ENCODE measurements at regions not wholly inside any gene's neighbourhood (a gene's known extent, or its start where the extent isn't known, plus 50 kb on each side); places are given as distances from the start of the nearest gene placed in this dataset.
"Not testable (repeated sequence)": the region's sequence is repeated elsewhere in the genome, so short reads cannot be mapped to it uniquely, and the experiment has no call there.

DNA sequence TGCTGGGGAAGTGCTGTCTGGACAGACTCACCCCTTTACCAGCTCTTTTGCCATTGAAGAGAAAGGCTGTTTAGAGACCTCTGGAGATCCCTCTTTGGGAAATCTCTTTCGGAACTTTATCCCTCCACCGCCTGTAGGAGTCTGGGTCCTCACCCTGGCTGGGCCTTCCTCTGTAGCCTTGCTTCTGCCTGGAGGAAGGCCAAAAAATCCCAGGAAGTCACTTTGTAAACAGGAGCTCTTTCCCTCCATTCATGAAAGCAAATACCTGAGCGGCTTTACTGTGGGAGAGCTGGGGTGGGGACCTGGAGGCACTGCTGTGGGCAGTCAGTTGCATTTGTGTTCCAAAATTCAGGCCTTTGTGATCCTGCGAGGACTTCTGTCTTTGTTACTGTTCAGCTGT, 126.2 kb downstream of the KLF6 start:
- no peak for DNase-seq

DNA sequence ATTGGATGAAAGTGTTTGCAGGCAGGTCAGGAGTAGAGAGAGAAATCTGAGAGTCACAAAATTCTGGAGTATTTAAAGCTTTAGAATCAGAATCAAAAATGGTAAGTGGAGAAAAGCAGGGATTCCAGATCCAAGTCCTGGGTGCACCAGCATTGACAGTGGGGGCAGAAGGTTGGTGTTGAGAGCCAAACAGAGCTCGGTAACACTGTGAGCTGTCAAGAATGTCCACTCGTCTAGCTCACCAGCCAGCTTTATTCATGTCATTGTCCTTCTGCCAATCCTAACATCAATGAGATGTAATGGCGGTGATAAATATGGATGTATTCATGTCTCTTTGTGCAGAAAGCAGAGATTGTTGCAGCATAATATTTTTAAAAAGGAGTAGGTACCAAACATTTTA, 128.8 kb downstream of the KLF6 start:
- no peak for DNase-seq

DNA sequence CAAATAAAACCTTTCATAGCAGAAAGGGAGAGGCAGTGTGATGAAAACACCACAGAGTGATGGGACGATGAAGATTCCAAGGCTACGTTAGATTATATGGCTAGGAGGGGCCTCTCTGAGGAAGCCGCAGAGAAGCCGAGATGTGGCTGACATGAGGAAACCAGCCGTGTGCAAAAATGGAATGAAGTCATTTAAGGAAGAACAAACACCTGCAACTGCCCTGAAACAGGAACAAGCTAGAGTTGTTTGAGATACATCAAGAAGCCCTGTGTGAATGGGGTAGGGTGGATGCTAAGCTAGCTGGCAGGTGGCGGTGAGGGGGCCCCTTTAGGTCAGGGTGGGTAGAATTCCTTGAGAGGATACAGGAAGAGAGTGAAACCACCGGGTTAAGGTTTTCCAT, 129.5 kb downstream of the KLF6 start:
- no peak for DNase-seq

DNA sequence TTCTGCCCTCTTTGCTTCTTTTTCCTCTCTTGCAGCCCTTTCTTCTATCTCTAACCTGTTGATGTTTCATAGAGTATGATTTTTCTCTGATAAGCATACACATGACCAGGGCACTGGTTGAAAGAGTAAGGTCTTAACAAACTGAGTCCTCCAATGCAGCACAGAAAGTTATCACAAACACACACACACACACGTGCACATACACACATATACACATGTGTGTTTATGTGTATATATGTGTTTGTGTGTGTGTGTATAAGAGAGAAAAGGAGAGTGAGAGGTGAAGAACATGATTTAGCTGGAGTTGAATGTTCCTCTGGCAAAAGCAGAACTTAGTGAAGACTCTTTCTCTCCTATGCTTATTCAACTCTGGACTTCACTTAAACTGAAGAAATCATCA, 130.0 kb downstream of the KLF6 start:
- no peak for DNase-seq

DNA sequence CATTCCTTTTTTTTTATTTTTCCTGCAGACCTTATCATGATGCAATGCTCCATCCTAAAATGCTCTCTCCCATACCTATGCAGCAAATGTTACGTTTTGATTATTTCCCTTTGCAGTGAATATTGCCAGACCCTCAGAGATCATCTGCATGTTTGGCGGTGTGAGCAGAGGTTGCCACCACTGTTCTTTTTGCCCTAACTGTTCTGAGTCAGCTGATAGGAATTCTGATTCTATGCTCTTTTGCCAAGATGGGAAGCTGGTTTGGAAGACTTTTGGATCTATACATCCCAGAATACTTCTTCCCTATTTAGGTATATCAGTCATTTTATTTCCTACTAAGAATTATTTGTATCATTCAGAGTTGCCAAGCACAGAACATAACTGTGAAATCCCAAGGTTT, 130.5 kb downstream of the KLF6 start:
- no peak for DNase-seq

DNA sequence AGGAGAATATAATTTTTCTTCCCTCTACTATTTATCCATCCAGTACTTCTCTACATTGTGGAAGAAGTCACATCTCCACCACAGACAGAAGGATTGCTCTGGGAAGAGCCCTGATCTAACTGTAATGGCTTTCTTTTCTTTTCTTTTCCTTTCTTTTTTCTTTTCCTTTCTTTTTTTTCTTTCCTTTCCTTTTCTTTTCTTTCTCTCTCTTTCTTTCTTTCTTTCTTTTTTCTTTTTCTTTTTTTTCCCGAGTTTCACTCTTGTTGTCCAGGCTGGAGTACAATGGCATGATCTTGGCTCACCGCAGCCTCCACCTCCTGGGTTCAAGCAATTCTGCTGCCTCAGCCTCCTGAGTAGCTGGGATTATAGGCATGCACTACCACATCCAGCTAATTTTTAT, 131.7 kb downstream of the KLF6 start:
- DNase-seq = not testable (repeated sequence)

DNA sequence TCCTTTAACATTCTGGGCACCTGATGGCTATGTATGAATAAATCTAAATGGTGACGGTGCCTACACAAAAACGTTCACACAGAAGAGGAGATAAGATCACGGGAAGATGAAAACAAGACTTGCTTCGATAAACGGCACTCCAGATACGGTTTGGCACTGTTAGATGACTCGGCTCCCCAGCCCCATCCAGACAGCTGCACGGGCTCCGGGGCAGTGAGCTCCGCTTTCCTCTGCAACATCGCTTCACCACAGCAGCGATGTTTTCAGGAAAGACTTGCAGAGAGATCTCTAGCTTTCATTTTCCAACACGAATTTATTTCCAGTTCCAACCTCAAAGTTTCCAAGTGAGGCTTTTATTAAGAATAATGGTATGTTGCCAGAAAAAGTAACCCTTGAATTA, 132.1 kb downstream of the KLF6 start:
- no peak for DNase-seq

DNA sequence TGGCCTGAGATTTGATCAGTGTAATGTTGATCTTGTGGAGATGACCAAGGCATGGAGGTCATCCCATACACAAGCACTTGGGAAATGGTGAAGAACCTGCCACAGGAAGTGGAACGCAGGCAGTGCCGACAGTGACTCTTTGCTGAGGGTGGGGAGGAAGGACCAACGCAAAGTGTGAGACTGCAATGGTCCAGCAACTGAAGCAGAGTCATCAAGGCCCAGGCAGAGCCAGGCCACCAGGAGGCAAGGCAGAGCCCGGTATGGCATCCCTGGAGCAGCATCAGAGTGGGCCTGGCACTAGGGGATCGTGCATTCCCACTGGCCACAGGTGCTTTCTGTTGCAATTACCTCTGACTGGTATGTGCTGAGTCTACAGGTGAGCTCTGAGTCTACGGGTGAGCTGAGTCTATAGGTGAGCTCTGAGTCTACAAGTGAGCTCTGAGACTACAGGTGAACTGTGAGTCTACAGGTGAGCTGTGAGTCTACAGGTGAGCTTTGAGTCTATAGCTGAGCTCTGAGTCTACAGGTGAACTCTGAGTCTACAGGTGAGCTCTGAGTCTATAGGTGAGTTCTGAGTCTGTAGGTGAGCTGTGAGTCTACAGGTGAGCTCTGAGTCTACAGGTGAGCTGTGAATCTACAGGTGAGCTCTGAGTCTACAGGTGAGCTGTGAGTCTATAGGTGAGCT, 132.9 kb downstream of the KLF6 start:
- no peak for DNase-seq

DNA sequence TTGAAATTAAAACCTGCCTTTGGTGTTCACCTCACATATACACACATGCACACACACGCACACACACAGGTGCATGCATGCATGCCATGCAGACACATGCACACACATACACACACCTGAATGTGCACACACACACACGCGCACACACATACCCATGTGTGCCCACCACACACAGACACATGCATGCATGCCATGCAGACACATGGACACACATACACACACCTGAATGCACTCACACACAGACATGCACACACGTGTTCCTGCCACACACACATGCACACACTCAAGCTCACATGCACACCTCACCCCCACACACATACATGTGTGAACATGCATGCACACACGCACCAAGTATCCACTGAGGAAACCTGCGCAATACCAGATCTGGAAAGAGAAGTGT, 136.4 kb downstream of the KLF6 start:
- no peak for DNase-seq

DNA sequence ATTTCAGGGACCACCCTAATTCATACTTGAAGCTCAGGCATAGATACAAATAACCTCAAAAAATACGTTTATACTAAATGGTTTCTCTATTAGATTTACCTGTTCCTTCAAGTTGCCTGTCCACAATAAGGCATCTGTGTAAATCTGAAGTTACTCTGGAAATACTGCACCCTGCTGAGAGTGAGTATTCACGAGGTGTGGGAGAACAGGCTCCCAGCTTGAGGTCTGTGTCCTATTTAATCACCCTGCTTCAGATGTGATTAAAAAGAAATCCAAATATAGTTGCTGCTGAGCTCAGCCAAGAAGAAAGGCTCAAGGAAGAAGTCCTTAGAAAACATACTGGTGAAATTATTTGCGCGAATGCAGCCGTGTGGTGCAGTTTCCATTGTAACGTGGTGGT, 136.8 kb downstream of the KLF6 start:
- no peak for DNase-seq

DNA sequence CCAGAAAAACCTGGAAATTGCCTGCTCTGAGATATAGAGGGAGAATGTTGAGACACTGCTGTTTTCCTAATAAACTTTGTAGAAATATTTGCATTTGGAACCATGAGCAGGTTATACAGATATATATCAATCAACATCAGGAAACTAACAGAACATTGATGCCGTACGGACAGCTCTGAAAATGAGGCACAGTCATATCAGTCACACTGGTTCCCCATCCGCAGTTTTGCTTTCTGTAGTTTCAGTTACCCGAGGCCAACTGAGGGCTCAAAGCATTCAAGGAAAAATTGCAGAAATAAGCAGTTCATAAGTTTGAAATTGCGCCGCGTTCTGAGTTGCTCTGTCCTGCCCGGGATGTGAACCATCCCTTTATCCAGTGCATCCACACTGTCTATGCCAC, 137.9 kb downstream of the KLF6 start:
- DNase-seq = no peak

DNA sequence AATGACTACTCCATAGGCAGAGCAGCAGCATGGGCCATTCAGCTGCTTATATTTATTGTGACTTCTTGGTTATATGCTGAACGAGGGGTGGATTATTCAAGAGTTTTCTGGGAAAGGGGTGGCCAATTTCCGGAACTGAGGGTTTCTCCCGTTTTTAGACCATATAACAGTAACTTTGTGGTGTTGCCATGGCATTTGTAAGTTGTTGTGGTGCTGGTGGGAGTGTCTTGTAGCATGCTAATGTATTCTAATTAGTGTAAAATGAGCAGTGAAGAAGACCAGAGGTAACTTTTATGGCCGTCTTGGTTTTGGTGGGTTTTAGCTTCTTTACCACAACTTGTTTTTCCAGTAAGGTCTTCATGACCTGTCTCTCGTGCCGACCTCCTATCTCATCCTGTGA, 139.6 kb downstream of the KLF6 start:
- no peak for DNase-seq

DNA sequence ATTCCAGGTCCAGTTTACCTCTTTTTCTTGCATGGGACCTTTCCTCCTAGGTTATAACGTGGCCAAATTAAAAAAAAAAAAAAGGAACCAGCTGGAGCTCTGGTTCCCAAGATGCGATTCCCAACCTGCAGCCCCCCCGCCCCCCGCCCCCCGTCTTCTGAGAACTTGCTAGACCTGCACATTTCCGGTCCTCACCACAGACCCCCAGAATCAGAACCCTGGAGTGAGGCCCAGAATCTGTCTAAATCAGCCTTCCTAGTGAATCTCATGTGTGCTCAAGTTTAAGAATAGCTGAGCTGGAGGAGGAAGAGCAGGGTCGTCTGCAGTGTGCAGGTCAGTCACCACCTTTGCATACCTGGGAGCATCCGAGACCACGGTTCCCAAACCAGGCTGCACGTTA, 144.2 kb downstream of the KLF6 start:
- DNase-seq = no peak

DNA sequence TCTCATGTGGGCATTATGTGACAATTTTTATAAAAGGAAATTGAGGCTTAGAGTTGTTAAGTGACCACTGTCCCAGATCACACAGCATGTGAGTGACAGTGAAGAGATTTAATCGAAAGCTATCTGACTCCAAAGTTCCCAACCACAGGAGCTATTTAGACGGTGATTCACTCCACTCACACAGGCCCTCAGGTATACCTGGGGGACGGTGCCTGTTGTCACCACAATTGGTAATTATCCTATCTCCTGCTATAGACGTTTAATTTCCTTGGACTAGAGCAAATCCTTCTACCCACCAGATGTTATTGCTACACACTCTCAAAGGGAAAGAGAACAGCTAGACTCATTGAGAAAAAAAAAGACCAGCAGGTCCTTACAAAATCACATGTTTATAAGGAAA, 145.5 kb downstream of the KLF6 start:
- no peak for DNase-seq

DNA sequence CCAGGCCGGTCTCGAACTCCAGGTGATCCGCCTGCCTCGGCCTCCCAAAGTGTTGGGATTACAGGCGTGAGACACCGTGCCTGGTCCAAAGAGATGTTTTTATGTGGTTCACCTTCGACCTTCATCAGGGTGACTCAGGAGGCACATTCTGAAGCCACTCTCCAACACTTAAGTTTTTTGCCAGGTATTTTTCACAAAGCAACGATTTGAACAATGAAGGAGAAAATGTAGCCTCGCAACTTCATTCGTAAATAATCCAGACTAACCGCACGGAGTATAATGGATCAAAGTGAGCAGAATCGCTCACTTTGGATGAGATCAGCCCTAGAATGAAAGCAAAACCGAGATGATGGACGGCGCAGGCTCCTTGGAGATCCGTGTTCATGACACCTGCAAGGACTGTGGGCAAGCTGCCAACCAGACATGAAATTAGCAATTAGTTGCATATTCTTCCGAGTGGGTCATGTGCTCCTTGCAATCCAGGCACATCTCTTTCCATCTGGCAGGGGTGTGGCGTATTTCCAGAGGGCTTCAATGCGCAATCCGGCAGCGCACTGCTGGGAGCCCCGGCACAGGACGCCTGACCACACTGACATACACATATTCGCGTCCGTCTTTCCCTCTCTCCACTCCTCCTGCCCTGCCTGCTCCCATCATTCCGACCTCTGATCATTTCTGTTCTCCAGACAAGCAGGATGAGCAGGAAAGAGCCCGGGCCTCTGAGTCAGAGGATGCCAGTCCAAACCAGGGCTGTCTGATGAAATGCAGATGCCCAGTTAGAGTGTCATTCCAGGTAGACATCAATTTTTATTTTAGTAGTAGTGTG, 148.4 kb downstream of the KLF6 start:
- no peak for DNase-seq

DNA sequence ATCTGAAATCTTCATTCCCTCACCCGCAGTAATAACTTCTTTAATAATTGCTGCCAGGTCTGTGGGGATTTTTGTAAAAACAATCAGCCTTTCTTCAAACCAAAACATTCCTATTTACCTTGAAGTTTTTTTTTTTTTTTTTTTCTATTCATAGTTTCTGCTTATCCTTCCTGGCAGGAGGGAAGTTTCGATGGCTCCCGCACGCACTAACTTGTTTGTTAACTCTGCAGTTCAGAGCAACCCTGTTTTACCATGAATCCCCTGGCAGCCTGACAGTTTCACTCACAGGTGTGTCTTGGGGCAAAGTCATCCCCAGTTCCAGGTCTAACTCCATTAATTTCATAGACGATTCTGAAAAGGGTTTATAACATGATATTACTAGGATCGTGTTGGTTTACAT, 149.3 kb downstream of the KLF6 start:
- DNase-seq = no peak

DNA sequence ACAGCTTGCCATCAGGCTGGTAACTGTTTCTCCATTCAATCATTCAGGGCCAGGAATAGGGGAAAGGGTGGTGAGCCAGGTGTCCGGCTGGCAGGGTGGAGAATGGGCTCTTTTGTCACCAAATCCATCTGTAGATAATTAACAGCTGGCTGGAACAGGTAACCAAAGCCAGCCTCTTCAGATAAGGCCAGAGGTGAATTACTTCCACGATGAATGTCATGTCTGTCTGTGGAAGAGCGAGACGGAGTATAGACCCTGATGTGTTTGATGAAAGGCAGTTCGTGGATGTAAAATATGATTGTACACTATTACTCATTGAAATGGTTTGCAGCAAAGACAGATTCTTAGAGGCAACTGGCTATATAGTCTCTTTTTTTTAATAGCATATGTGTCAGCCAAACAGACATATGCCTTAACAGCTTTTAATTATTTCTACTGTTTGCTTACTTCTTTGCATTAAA, 149.8 kb downstream of the KLF6 start:
- no peak for DNase-seq

DNA sequence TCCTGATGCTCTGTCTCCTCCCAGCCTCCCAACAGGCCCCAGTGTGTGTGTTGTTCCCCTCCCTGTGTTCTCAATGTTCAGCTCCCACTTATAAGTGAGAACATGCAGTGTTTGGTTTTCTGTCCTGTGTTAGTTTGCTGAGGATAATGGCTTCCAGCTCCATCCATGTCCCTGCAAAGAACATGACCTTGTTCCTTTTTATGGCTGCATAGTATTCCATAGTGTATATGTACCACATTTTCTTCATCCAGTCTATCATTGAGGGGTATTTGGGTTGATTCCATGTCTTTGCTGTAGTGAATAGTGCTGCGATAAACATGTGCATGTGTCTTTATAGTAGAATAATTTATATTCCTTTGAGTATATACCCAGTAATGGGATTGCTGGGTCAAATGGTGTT, 150.4 kb downstream of the KLF6 start:
- not testable (repeated sequence) for DNase-seq

DNA sequence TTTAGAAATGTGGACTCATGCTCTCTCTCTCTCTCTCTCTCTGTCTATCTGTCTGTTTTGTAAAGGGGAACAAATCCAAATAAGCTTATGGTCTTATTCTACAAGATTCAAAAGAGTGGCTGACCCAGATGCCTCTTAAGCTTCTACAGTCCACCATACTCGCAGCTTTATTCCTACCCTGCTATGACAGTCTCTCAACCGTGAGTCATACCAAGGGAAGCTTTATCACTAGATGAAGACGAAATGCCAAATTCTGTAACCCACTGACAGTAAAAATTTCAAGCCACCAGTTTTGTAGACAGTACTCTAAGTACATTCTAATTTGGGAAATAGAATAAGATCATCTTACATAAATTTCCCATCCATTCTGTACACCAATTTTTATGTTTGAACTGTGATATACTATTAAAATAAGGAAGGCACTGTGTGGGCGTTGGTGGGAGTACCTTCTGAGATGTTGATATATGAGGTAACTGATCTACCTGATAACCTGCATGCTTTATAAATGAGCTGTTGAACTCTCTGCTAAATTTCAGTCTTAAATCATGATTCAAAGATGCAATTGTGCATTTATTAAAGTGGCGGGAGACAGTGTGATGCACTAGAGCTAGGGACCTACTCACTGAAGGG, 153.2 kb downstream of the KLF6 start:
- no peak for DNase-seq

DNA sequence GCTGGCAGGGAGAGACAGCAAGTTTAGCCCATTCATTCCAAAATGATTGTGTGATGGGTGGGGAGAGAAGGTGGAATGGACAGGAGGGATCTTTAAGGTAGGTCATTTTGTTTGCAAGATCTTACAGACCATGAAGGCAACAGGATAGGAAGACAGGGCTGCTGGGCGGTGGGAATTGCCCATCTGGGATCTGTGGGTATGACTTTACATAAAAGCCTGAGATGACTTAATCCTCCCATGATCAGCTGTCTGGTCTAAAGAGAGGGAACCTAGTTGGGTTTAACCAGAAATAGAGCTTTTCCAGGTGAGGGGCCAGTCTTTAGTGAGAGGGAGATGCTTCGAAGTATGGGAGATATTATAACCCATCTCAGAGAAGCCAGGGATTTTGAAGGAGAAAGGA, 153.7 kb downstream of the KLF6 start:
- DNase-seq = no peak

DNA sequence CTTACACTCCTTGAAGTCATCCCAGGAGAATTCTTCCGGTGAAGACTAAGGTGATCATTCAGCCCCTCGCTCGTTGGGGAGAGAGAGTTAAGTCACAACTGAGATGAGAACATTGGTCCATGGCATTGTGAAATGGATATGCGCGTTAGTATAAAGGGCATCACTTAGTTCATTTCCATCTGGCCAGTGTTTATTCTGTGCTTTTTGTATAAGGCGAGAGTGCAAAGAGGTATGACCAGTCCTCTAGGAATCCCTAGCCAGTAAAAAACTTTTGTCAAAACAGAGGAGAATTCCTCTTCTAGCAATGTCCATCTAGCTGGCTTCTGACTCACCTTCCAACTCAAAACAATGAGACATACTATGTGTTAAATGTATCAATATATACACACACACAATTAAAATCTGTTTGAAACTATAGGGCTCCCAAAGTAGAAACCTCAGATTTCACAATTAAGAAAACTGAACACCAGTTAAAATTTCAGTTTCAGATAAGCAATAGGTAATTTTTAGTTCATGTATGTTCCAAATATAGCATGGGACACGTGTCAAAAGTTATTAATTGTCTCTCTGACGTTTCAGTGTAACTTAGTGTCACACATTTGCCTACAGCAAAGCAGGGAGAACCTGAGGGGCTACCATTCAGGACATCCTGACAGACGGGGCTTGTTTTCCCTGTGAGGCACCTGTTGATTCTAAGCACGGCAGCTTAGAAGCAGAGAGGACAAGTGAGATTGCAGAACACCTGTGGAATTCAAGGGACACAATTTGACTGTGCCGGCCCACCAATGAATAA, 158.9 kb downstream of the KLF6 start:
- no peak for DNase-seq

DNA sequence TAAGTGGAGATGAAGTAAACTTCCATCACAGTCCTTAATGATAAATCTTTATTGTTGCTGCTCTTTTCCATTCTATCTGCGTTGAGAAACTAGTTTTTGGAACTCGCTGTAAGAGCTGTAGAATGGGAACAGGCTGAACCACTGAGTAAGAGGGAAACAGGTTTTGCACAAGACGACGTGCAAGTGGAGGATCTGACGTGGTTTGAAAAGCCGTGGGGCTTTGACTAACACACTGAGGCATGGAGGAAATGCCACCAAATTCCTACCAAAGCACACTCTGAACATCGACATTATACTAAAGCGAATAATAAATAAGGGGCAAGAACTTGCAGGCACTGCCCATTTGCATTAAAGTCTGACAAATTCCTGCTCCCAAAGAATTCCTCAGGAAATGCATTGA, 160.6 kb downstream of the KLF6 start:
- DNase-seq = no peak

DNA sequence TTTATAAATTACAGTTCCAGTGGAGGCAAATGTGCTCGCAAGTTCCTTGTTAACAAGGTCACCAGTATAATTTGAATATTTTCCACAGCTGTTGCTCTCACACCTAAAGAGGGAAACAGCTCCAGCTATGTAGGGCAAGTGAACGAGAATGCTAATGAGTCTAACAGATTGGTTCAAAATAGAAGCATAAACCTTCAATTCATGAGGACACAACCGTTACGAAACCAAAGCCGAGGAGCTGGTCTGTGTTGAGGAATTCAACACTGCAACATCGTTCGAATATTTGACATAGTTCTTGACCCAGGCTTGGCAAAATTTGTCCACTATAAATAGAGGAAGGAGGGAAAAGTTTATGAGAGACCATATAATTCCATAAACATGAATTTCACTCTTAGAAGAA, 161.3 kb downstream of the KLF6 start:
- no peak for DNase-seq

All from stimulated activated CD4-positive, alpha-beta T cell treated with anti-CD3 and anti-CD28 coated beads, Interleukin-2, amount 100 ng/mL, for 48 hours (primary cell).